Vagina (tissue), 2 donors: ENCODE measurements at regions not wholly inside any gene's neighbourhood (a gene's known extent, or its start where the extent isn't known, plus 50 kb on each side); places are given as distances from the start of the nearest gene placed in this dataset.

Experiments
- DNase-seq, 2 donors: peaks; one replicate each; pipeline ENCODE4 v3.0.0-alpha.2; 2017; ENCODE audit errors: extremely low spot score in 2 of 2
- H3K27ac ChIP-seq: fragments of 200-600 bp; sonication (generic); one replicate; pipeline ENCODE4 v1.5.1; 2019
- H3K27me3 ChIP-seq: fragments of 200-600 bp; sonication (generic); one replicate; pipeline ENCODE4 v1.5.1; 2019
- H3K36me3 ChIP-seq, 2 donors: fragments of 200-600 bp; sonication (generic); one replicate each; pipeline ENCODE4 v1.5.1; 2017 to 2019
- H3K4me1 ChIP-seq: fragments of 200-600 bp; sonication (generic); one replicate; pipeline ENCODE4 v1.5.1; 2019
- H3K4me3 ChIP-seq, 2 donors: fragments of 200-600 bp; sonication (generic); 1 replicate in 1 of 2; 2 replicates in 1 of 2; pipeline ENCODE4 v1.5.1; 2016 to 2019
- H3K9me3 ChIP-seq: fragments of 200-600 bp; sonication (generic); one replicate; pipeline ENCODE4 v1.5.1; 2019
- POLR2A ChIP-seq, 2 donors: fragments of 450-650 bp; IDR thresholded peaks; one replicate each; pipeline ENCODE4 v1.6.1; 2017; ENCODE audit warnings: antibody characterized with exemption in 2 of 2, mild to moderate bottlenecking in 2 of 2, moderate library complexity in 2 of 2
- POLR2AphosphoS5 ChIP-seq, 2 donors: sonication (generic); formaldehyde crosslinking; IDR thresholded peaks; one replicate each; pipeline ENCODE4 v1.9.0; 2017; ENCODE audit warnings: antibody characterized with exemption in 2 of 2, mild to moderate bottlenecking in 2 of 2, low read depth in 1 of 2; ENCODE audit not compliant: insufficient read depth in 1 of 2
- intact Hi-C: fragments of 100-400 bp; cut with DNase I; formaldehyde crosslinking; loops from one replicate; pipeline ENCODE4 v1.15.1; 2023
- TF ChIP-seq, protein P1 (sequence below), 3 experiments: fragments of 450-650 bp in 2 of 3; fragments of 200-600 bp in 1 of 3; sonication (generic) in 1 of 3; IDR thresholded peaks; one replicate each; pipeline ENCODE4 v1.5.1; 2017 to 2019; ENCODE audit warnings: antibody characterized with exemption in 3 of 3, mild to moderate bottlenecking in 2 of 3, moderate library complexity in 2 of 3

DNA sequence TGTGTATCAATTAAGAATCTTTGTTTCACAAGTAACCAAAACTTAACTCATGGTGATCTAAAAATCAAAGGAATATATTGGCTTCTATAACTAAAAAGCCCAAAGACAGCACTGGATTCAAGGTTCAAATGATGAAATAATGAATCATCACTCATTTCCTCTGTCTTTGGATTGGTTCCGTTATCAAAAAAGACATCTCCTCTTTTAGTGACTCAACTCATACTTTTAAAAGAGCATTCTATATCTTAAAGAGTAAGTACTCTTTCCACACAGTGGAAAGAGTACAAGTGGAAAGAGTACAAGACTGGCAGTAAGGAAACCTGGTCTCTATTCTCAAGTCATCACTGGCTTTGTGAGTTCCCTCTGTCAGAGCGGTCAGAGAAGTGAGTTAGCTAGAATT lies 141.4 kb upstream of the NMUR2 start:
- Histone ChIP-seq H3K4me3 (no peak overlapping the region), H3K27ac (no peak overlapping the region), H3K9me3 (no peaks in the 10 kb centered on the region), H3K27me3 (no peaks in the 10 kb centered on the region), H3K4me1 (no peaks in the 10 kb centered on the region), H3K36me3 (no peaks in the 10 kb centered on the region)
- intact Hi-C loops = no loop called here
- no peak for DNase-seq
- TF ChIP-seq POLR2AphosphoS5 (IDR thresholded peaks at IDR 0.05; ENCODE audit: insufficient read depth in 1 of 2, low read depth in 1 of 2) = no peak
- no peak for TF ChIP-seq POLR2A (IDR thresholded peaks at IDR 0.05)
- TF ChIP-seq, protein P1, sequence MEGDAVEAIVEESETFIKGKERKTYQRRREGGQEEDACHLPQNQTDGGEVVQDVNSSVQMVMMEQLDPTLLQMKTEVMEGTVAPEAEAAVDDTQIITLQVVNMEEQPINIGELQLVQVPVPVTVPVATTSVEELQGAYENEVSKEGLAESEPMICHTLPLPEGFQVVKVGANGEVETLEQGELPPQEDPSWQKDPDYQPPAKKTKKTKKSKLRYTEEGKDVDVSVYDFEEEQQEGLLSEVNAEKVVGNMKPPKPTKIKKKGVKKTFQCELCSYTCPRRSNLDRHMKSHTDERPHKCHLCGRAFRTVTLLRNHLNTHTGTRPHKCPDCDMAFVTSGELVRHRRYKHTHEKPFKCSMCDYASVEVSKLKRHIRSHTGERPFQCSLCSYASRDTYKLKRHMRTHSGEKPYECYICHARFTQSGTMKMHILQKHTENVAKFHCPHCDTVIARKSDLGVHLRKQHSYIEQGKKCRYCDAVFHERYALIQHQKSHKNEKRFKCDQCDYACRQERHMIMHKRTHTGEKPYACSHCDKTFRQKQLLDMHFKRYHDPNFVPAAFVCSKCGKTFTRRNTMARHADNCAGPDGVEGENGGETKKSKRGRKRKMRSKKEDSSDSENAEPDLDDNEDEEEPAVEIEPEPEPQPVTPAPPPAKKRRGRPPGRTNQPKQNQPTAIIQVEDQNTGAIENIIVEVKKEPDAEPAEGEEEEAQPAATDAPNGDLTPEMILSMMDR (IDR thresholded peaks at IDR 0.05) = no peak

DNA sequence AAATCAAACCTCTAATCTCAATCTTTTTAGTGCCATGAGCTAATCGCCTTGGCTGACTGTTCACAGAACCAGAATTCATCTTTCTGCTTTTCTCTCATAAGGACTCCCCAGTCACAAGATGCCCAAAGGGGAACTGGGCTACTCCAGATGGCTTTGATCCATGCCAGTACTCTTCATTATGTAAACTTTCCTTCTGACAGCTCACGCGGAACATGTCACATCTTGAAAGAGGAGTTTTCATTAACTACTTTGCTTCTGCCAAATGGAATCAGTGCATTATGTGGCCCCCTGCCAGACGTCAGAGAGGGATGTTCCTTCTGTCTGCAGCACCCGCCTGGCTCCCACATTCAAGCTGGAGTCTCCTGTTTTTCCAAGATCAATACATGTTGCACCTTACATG lies 142.1 kb upstream of the NMUR2 start:
- Histone ChIP-seq H3K27me3 (no peaks in the 10 kb centered on the region), H3K4me3 (no peak overlapping the region), H3K4me1 (no peaks in the 10 kb centered on the region), H3K9me3 (no peaks in the 10 kb centered on the region), H3K36me3 (no peaks in the 10 kb centered on the region), H3K27ac (no peak overlapping the region)
- DNase-seq = no peak
- TF ChIP-seq POLR2A (IDR thresholded peaks at IDR 0.05) (no peak), POLR2AphosphoS5 (IDR thresholded peaks at IDR 0.05; ENCODE audit: insufficient read depth in 1 of 2, low read depth in 1 of 2) (no peak)
- TF ChIP-seq, protein P1 (IDR thresholded peaks at IDR 0.05) = no peak
- intact Hi-C loops = no loop called here

- no peak for TF ChIP-seq POLR2A (IDR thresholded peaks at IDR 0.05)
- TF ChIP-seq, protein P1 (IDR thresholded peaks at IDR 0.05) = no peak
- TF ChIP-seq POLR2AphosphoS5 (IDR thresholded peaks at IDR 0.05; ENCODE audit: insufficient read depth in 1 of 2, low read depth in 1 of 2) = no peak
- H3K27me3 ChIP-seq = no peaks in the 10 kb centered on the region
- H3K36me3 ChIP-seq = no peaks in the 10 kb centered on the region
- H3K9me3 ChIP-seq = no peaks in the 10 kb centered on the region
- no peak for DNase-seq
- no peak overlapping the region for H3K4me3 ChIP-seq
- H3K4me1 ChIP-seq = no peaks in the 10 kb centered on the region
- H3K27ac ChIP-seq = no peak overlapping the region
- intact Hi-C loops = no loop called here
Measured at GRCh38 chr5:152549709-152550108, 144.6 kb upstream of the NMUR2 start.

DNA sequence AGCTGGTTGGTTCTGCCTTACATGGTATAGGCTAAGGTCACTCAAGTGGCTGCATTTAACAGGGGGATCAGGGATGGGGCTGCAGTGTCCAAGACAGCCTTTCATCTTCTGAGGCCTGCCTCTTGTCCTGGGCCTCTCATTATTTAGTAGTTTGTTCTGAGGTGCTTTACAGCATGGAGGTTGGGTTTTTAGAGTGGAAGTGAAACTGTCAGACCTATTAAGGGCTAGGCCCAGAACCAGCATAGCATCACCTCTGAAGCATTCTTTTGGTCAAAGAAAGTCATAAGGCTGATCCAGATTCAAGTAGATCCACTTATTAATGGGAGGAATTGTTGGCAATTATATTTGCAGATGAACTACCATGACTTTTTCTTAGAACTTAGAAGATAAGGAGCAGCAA lies 146.0 kb upstream of the NMUR2 start:
- Histone ChIP-seq H3K4me1 (no peaks in the 10 kb centered on the region), H3K27me3 (no peaks in the 10 kb centered on the region), H3K36me3 (no peaks in the 10 kb centered on the region), H3K4me3 (no peak overlapping the region), H3K27ac (no peak overlapping the region), H3K9me3 (no peaks in the 10 kb centered on the region)
- TF ChIP-seq, protein P1 (IDR thresholded peaks at IDR 0.05) = no peak
- TF ChIP-seq POLR2AphosphoS5 (IDR thresholded peaks at IDR 0.05; ENCODE audit: insufficient read depth in 1 of 2, low read depth in 1 of 2) (no peak), POLR2A (IDR thresholded peaks at IDR 0.05) (no peak)
- DNase-seq = no peak
- intact Hi-C loops = no loop called here

DNA sequence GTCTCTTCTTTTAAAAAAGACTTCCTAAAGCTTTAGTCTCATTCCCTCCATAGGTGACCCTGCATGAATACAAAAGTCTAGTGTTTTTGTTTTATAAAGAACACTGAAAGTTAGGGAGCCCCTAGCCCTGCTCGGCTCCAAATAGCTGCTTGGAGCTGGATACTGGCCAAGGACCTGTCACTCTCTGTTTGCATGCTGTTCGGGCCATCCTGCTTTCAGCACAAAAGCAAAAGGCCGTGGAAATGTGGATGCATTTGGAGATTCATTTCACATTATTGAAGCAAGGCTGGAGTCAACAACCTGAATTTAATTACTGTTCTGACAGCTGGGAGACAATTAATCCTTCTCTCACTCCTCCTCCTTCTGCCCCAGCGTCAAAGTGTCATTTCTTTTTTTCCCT lies 151.7 kb upstream of the NMUR2 start:
- no peak for DNase-seq
- no peaks in the 10 kb centered on the region for H3K36me3 ChIP-seq
- intact Hi-C loops = no loop called here
- no peaks in the 10 kb centered on the region for H3K4me1 ChIP-seq
- H3K9me3 ChIP-seq = no peaks in the 10 kb centered on the region
- no peaks in the 10 kb centered on the region for H3K27me3 ChIP-seq
- H3K27ac ChIP-seq = no peak overlapping the region
- TF ChIP-seq, protein P1 (IDR thresholded peaks at IDR 0.05) = no peak
- no peak for TF ChIP-seq POLR2AphosphoS5 (IDR thresholded peaks at IDR 0.05; ENCODE audit: insufficient read depth in 1 of 2, low read depth in 1 of 2)
- no peak for TF ChIP-seq POLR2A (IDR thresholded peaks at IDR 0.05)
- H3K4me3 ChIP-seq = no peak overlapping the region
